Left ventricle myocardium inferior (tissue), 1 donor: ENCODE measurements at regions not wholly inside any gene's neighbourhood (a gene's known extent, or its start where the extent isn't known, plus 50 kb on each side); places are given as distances from the start of the nearest gene placed in this dataset.
"Not testable (repeated sequence)": the region's sequence is repeated elsewhere in the genome, so short reads cannot be mapped to it uniquely, and the experiment has no call there.

Experiments used
- DNase-seq: peaks from one replicate; pipeline ENCODE4 v3.0.0-alpha.2; 2020
- H3K27ac ChIP-seq: fragments of 200-600 bp; replicated peaks from 2 replicates; pipeline ENCODE4 v1.8.0; 2021
- H3K27me3 ChIP-seq: fragments of 200-600 bp; 2 replicates; pipeline ENCODE4 v1.8.0; 2021; ENCODE audit warnings: low read depth
- H3K36me3 ChIP-seq: fragments of 200-600 bp; 2 replicates; pipeline ENCODE4 v1.8.0; 2021
- H3K4me1 ChIP-seq: fragments of 200-600 bp; 2 replicates; pipeline ENCODE4 v1.8.0; 2021
- H3K4me3 ChIP-seq: fragments of 200-600 bp; 2 replicates; pipeline ENCODE4 v1.8.0; 2021; ENCODE audit warnings: mild to moderate bottlenecking, moderate library complexity
- H3K9me3 ChIP-seq: fragments of 200-600 bp; replicated peaks from 2 replicates; pipeline ENCODE4 v1.8.0; 2021
- CTCF ChIP-seq: fragments of 200-600 bp; IDR thresholded peaks from 2 replicates; pipeline ENCODE4 v1.8.0; 2021; ENCODE audit warnings: antibody characterized with exemption, mild to moderate bottlenecking, borderline replicate concordance
- intact Hi-C: fragments of 100-400 bp; cut with micrococcal nuclease; formaldehyde crosslinking; loops from one replicate; pipeline ENCODE4 v1.11.0; 2022
- donor health status: DM: no; HTN: yes; CAD: no; lungs with severe emphysema.

- H3K9me3 ChIP-seq, result no peaks in the 10 kb centered on the region
- DNase-seq, result no peak
- intact Hi-C loops, result no loop called here
- no peak overlapping the region for H3K4me3 ChIP-seq
- no peaks in the 10 kb centered on the region for H3K36me3 ChIP-seq
- H3K27ac ChIP-seq, result no peak overlapping the region
- no peaks in the 10 kb centered on the region for H3K27me3 ChIP-seq
- TF ChIP-seq CTCF, result no peak
- H3K4me1 ChIP-seq, result peaks cover 12% of the 10 kb centered on the region
These were observed 103.5 kb upstream of the SLC7A14 start for GRCh38 chr3:170689296-170689829.

- H3K36me3 ChIP-seq, H3K9me3 ChIP-seq, intact Hi-C loops, H3K27ac ChIP-seq, DNase-seq, H3K27me3 ChIP-seq, H3K4me3 ChIP-seq: not testable (repeated sequence)
- peaks cover 12% of the 10 kb centered on the region for H3K4me1 ChIP-seq
These were observed 102.3 kb upstream of the SLC7A14 start for GRCh38 chr3:170688222-170688621.

GRCh38 chr3:170680593-170680992 is 94.7 kb upstream of the SLC7A14 start:
- Histone ChIP-seq H3K4me3 (no peak overlapping the region), H3K27me3 (no peaks in the 10 kb centered on the region), H3K27ac (no peak overlapping the region), H3K36me3 (no peaks in the 10 kb centered on the region), H3K4me1 (no peaks in the 10 kb centered on the region), H3K9me3 (no peaks in the 10 kb centered on the region)
- TF ChIP-seq CTCF, result no peak
- intact Hi-C loops, result no loop called here
- no peak for DNase-seq

- Histone ChIP-seq H3K4me3 (no peak overlapping the region), H3K27ac (no peak overlapping the region), H3K4me1 (no peaks in the 10 kb centered on the region), H3K27me3 (no peaks in the 10 kb centered on the region), H3K9me3 (no peaks in the 10 kb centered on the region), H3K36me3 (no peaks in the 10 kb centered on the region)
- intact Hi-C loops, result no loop called here
- no peak for TF ChIP-seq CTCF
- no peak for DNase-seq
These were observed 93.3 kb upstream of the SLC7A14 start for GRCh38 chr3:170679190-170679589.

- intact Hi-C loops, result no loop called here
- TF ChIP-seq CTCF, result no peak
These were observed 84.6 kb upstream of the SLC7A14 start for GRCh38 chr3:170670504-170670903.

GRCh38 chr3:170662986-170663385 is 77.1 kb upstream of the SLC7A14 start:
- H3K4me3 ChIP-seq, intact Hi-C loops, H3K27ac ChIP-seq, H3K36me3 ChIP-seq, H3K9me3 ChIP-seq, DNase-seq, H3K4me1 ChIP-seq, H3K27me3 ChIP-seq: not testable (repeated sequence)

More at GRCh38 chr3:170670504-170670903, 84.6 kb upstream of the SLC7A14 start:
- Histone ChIP-seq H3K27ac (no peak overlapping the region), H3K4me3 (no peak overlapping the region), H3K36me3 (no peaks in the 10 kb centered on the region), H3K4me1 (no peaks in the 10 kb centered on the region), H3K9me3 (peaks cover 9% of the 10 kb centered on the region), H3K27me3 (no peaks in the 10 kb centered on the region)
- no peak for DNase-seq

GRCh38 chr3:170660139-170660538 is 74.3 kb upstream of the SLC7A14 start:
- no peaks in the 10 kb centered on the region for H3K9me3 ChIP-seq
- H3K27ac ChIP-seq, result no peak overlapping the region
- H3K4me1 ChIP-seq, result no peaks in the 10 kb centered on the region
- H3K36me3 ChIP-seq, result no peaks in the 10 kb centered on the region
- H3K4me3 ChIP-seq, result no peak overlapping the region
- no peak for TF ChIP-seq CTCF
- intact Hi-C loops, result no loop called here
- no peak for DNase-seq
- H3K27me3 ChIP-seq, result peaks cover 6% of the 10 kb centered on the region
